Endothelial cell of umbilical vein (primary cell): ENCODE measurements at regions not wholly inside any gene's neighbourhood (a gene's known extent, or its start where the extent isn't known, plus 50 kb on each side); places are given as distances from the start of the nearest gene placed in this dataset.

Experiments
- BruUV-seq: library from RNA; stranded (reverse); fragments of 400-500 nt; replicated peaks from 2 replicates; lab custom pipeline; 2021; lab: Mats Ljungman, UMichigan
- CTCF ChIA-PET: fragments of 300-600, 350-600 bp; sonication (Branson Sonifier 250); formaldehyde crosslinking; loops from one replicate; lab custom pipeline; 2021; ENCODE audit warnings: antibody characterized with exemption, inconsistent platforms; lab: Charles Lee
- POLR2A ChIA-PET: fragments of 300-600, 350-600 bp; sonication (Branson Sonifier 250); formaldehyde crosslinking; loops from one replicate; lab custom pipeline; 2021; ENCODE audit warnings: antibody characterized with exemption, inconsistent platforms; lab: Charles Lee
- DNase-seq: peaks from one replicate; pipeline ENCODE4 v3.0.0-alpha.2; 2011; ENCODE audit warnings: low read depth, low spot score
- FAIRE-seq: peaks from 2 replicates; lab custom pipeline; 2011; peaks lifted over from hg19 to GRCh38; lab: Jason Lieb, UNC
- H2AFZ ChIP-seq: 2 replicates; pipeline ENCODE4 v1.6.0; 2012; ENCODE audit warnings: low read depth, low read length, control low read depth, inconsistent platforms
- H3K27ac ChIP-seq: 2 replicates; pipeline ENCODE4 v1.5.1; 2011; ENCODE audit warnings: low read depth, mild to moderate bottlenecking, control low read depth, low read length, moderate library complexity; ENCODE audit not compliant: insufficient read depth
- H3K27me3 ChIP-seq, 2 experiments: 2 replicates each; pipeline versions ENCODE4 v1.6.0 to v1.6.1; 2011; ENCODE audit warnings: low read length in 2 of 2, mixed read lengths in 1 of 2; ENCODE audit not compliant: control insufficient read depth in 2 of 2, insufficient read depth in 2 of 2
- H3K36me3 ChIP-seq, 2 experiments: 2 replicates in 1 of 2; 3 replicates in 1 of 2; pipeline ENCODE4 v1.5.1; 2011; ENCODE audit warnings: low read length in 2 of 2, mild to moderate bottlenecking in 1 of 2, moderate library complexity in 1 of 2; ENCODE audit not compliant: control insufficient read depth in 2 of 2, insufficient read depth in 2 of 2; ENCODE audit errors: extremely low read depth in 1 of 2
- H3K4me1 ChIP-seq: 3 replicates; pipeline ENCODE4 v1.5.1; 2011; ENCODE audit warnings: mild to moderate bottlenecking, low read length; ENCODE audit not compliant: control insufficient read depth, insufficient read depth; ENCODE audit errors: extremely low read depth
- H3K4me2 ChIP-seq: 2 replicates; pipeline ENCODE4 v1.6.1; 2011; ENCODE audit warnings: low read length, control low read depth, mixed read lengths; ENCODE audit not compliant: insufficient read depth
- H3K4me3 ChIP-seq, 3 experiments: fragments of 200-600 bp in 1 of 3; sonication (generic), shearing (Covaris generic) in 1 of 3; replicated peaks in 1 of 3; 2 replicates each; pipeline ENCODE4 v1.5.1; 2011 to 2016; ENCODE audit warnings: control low read depth in 3 of 3, low read length in 3 of 3, mild to moderate bottlenecking in 2 of 3, inconsistent platforms in 1 of 3, low read depth in 1 of 3, moderate library complexity in 1 of 3; ENCODE audit not compliant: insufficient read depth in 1 of 3
- H3K79me2 ChIP-seq: 2 replicates; pipeline ENCODE4 v1.6.0; 2012; ENCODE audit warnings: low read length, inconsistent platforms; ENCODE audit not compliant: control insufficient read depth, insufficient read depth
- H3K9ac ChIP-seq: replicated peaks from 2 replicates; pipeline ENCODE3; 2011; ENCODE audit warnings: low read length, control low read depth; ENCODE audit not compliant: insufficient read depth; ENCODE audit errors: extremely low read depth
- H3K9me1 ChIP-seq: replicated peaks from 3 replicates; pipeline ENCODE4 v1.6.0; 2011; ENCODE audit warnings: mild to moderate bottlenecking, low read length; ENCODE audit not compliant: control insufficient read depth, insufficient read depth; ENCODE audit errors: extremely low read depth
- H3K9me3 ChIP-seq: replicated peaks from 2 replicates; pipeline ENCODE4 v1.5.1; 2012; ENCODE audit warnings: low read length, inconsistent platforms; ENCODE audit not compliant: control insufficient read depth, insufficient read depth
- H4K20me1 ChIP-seq: replicated peaks from 2 replicates; pipeline ENCODE3; 2011; ENCODE audit warnings: mild to moderate bottlenecking, low read length; ENCODE audit not compliant: control insufficient read depth, insufficient read depth; ENCODE audit errors: extremely low read depth
- CTCF ChIP-seq, 2 donors: IDR thresholded peaks; 1 replicate in 1 of 2; 2 replicates in 1 of 2; pipeline ENCODE4 v1.5.1; 2011; ENCODE audit warnings: low read length in 2 of 2, mild to moderate bottlenecking in 2 of 2, moderate library complexity in 2 of 2, control low read depth in 1 of 2, inconsistent platforms in 1 of 2, low read depth in 1 of 2; ENCODE audit not compliant: insufficient read depth in 1 of 2; ENCODE audit errors: extremely low read depth in 1 of 2
- EZH2 ChIP-seq: IDR thresholded peaks from 2 replicates; pipeline ENCODE4 v1.6.1; 2012; ENCODE audit warnings: borderline replicate concordance, low read depth, mild to moderate bottlenecking, moderate library complexity, low read length, inconsistent platforms; ENCODE audit not compliant: severe bottlenecking
- FOS ChIP-seq: IDR thresholded peaks from 2 replicates; pipeline ENCODE4 v1.6.1; 2011; ENCODE audit warnings: mild to moderate bottlenecking, low read length, moderate library complexity, borderline replicate concordance; ENCODE audit not compliant: insufficient read depth
- GATA2 ChIP-seq: IDR thresholded peaks from 2 replicates; pipeline ENCODE4 v1.7.0; 2011; ENCODE audit warnings: low read depth, mild to moderate bottlenecking, moderate library complexity, mixed read lengths, low read length; ENCODE audit not compliant: insufficient read length, insufficient read depth
- JUN ChIP-seq: IDR thresholded peaks from 2 replicates; pipeline ENCODE4 v1.6.1; 2011; ENCODE audit warnings: borderline replicate concordance, low read depth; ENCODE audit not compliant: insufficient read length, insufficient read depth
- MAX ChIP-seq: IDR thresholded peaks from 2 replicates; pipeline ENCODE4 v1.6.1; 2011; ENCODE audit not compliant: insufficient read depth, insufficient read length
- MYC ChIP-seq: IDR thresholded peaks from one replicate; pipeline ENCODE4 v1.6.1; 2011; ENCODE audit warnings: mild to moderate bottlenecking, low read depth, low read length
- POLR2A ChIP-seq: IDR thresholded peaks from 2 replicates; pipeline ENCODE4 v1.6.1; 2012; ENCODE audit warnings: low read depth, mild to moderate bottlenecking, control low read depth, low read length
- POLR2AphosphoS5 ChIP-seq: IDR thresholded peaks from 2 replicates; pipeline ENCODE4 v1.6.1; 2012; ENCODE audit warnings: low read depth, mild to moderate bottlenecking, control low read depth, low read length, moderate library complexity; ENCODE audit not compliant: insufficient read depth
- dilution Hi-C: fragments of 300-500 bp; cut with MboI; formaldehyde crosslinking; loops from one replicate; pipeline ENCODE4 v1.15.0; 2019; ENCODE audit warnings: low sequenced_read_pairs; ENCODE audit not compliant: extremely low pct_ligation_motif_present
- intact Hi-C: fragments of 100-400 bp; cut with micrococcal nuclease; formaldehyde crosslinking; loops from one replicate; pipeline ENCODE4 v1.10.0; 2022

DNA sequence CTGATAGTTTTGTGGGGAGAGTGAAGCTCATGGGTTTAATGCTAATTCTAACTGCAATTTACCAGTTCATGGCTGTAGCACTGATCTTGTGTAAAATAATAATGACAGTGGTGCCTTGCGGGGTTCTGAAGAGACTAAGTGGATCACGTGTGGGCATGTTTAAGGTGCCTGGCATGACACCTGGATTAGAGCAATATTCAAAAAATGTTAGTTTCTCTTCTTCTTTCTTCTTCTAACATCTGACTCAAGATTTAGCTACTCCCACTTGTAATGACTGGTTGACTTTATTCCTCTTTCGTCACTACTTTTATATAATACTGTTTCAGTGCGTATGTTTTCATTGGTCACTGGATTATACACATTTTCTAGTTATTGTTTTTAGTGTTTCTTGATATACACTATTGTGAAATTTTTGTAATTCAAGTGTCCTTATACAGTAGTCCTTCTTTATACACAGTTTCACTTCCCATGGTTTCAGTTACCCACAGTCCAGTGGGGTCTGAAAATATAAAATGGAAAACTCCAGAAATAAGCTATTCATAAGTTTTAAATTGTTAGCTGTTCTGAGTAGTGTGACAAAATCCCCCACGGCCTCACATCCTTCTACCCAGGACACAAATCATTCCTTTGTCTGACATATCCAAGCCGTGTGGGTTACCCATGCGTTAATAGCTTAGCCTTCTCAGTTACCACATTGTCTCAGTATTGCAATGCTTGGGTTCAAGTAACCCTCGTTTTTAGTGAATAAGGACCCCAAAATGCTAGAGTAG, 662.2 kb upstream of the CNTNAP5 start:
- Histone ChIP-seq H3K4me1 (no peaks in the 10 kb centered on the region), H2AFZ (no peak overlapping the region), H3K36me3 (no peaks in the 10 kb centered on the region), H3K79me2 (no peaks in the 10 kb centered on the region), H3K9ac (no peak overlapping the region), H3K27ac (no peak overlapping the region), H3K4me2 (no peak overlapping the region), H3K9me1 (no peaks in the 10 kb centered on the region), H3K4me3 (no peak overlapping the region), H3K9me3 (peaks cover 4% of the 10 kb centered on the region), H4K20me1 (no peaks in the 10 kb centered on the region), H3K27me3 (no peaks in the 10 kb centered on the region)
- intact Hi-C loops = no loop called here
- dilution Hi-C loops = no loop called here
- no peak for FAIRE-seq
- BruUV-seq = no TSS peak
- ChIA-PET CTCF (no interaction called here), POLR2A (no interaction called here)
- DNase-seq = no peak
- TF ChIP-seq POLR2AphosphoS5 (no peak), GATA2 (no peak), MYC (no peak), CTCF (IDR thresholded peaks at IDR 0.05; ENCODE audit: extremely low read depth in 1 of 2, insufficient read depth in 1 of 2, low read depth in 1 of 2, low read length in 2 of 2) (no peak), POLR2A (no peak), FOS (no peak), MAX (no peak), EZH2 (no peak), JUN (no peak)
